OCI-LY1 (cell line): ENCODE measurements at regions not wholly inside any gene's neighbourhood (a gene's known extent, or its start where the extent isn't known, plus 50 kb on each side); places are given as distances from the start of the nearest gene placed in this dataset.
A peak's percentile ranks its signal among the peaks of the same experiment; 100 is the strongest.

Source experiments
- H2AFZ ChIP-seq: fragments of 200-600 bp; sonication (generic), shearing (Covaris generic); 2 replicates; pipeline ENCODE4 v1.6.0; 2014; ENCODE audit warnings: antibody characterized with exemption, mild to moderate bottlenecking, low read length
- H3F3A ChIP-seq: fragments of 200-600 bp; sonication (generic), shearing (Covaris generic); 2 replicates; pipeline ENCODE4 v1.6.0; 2014; ENCODE audit warnings: mild to moderate bottlenecking, antibody characterized with exemption, low read length, moderate library complexity; ENCODE audit not compliant: insufficient read depth
- H3K27ac ChIP-seq: fragments of 200-600 bp; sonication (generic); 2 replicates; pipeline ENCODE4 v1.5.1; 2014; ENCODE audit warnings: low read length, mixed run types, mild to moderate bottlenecking, low read depth; ENCODE audit not compliant: poor library complexity, severe bottlenecking
- H3K27me3 ChIP-seq: fragments of 200-600 bp; sonication (generic); 2 replicates; pipeline ENCODE4 v1.6.0; 2014; ENCODE audit warnings: antibody characterized with exemption, mild to moderate bottlenecking, low read length, moderate library complexity; ENCODE audit not compliant: insufficient read depth
- H3K36me3 ChIP-seq: fragments of 200-600 bp; sonication (generic); 2 replicates; pipeline ENCODE4 v1.6.1; 2014; ENCODE audit warnings: mild to moderate bottlenecking, antibody characterized with exemption, low read length, moderate library complexity, mixed read lengths; ENCODE audit not compliant: insufficient read depth
- H3K4me1 ChIP-seq: fragments of 200-600 bp; sonication (generic); 2 replicates; pipeline ENCODE4 v1.5.1; 2014; ENCODE audit warnings: mild to moderate bottlenecking, low read length, moderate library complexity; ENCODE audit not compliant: insufficient read depth, severe bottlenecking
- H3K4me2 ChIP-seq: fragments of 200-600 bp; sonication (generic), shearing (Covaris generic); 2 replicates; pipeline ENCODE4 v1.6.1; 2014; ENCODE audit warnings: low read length
- H3K4me3 ChIP-seq: fragments of 200-600 bp; sonication (generic); 2 replicates; pipeline ENCODE4 v1.5.1; 2014; ENCODE audit warnings: low read length, low read depth, mild to moderate bottlenecking, mixed read lengths; ENCODE audit not compliant: poor library complexity, severe bottlenecking
- H3K79me2 ChIP-seq: fragments of 200-600 bp; shearing (Covaris generic); 2 replicates; pipeline ENCODE4 v1.6.1; 2016; ENCODE audit warnings: mixed run types, low read length, mixed read lengths; ENCODE audit not compliant: insufficient read depth
- H3K9ac ChIP-seq: fragments of 200-600 bp; sonication (generic), shearing (Covaris generic); 2 replicates; pipeline ENCODE4 v1.6.1; 2014; ENCODE audit warnings: mild to moderate bottlenecking, low read length, mixed read lengths
- H3K9me2 ChIP-seq: fragments of 200-600 bp; sonication (generic), shearing (Covaris generic); 2 replicates; pipeline ENCODE4 v1.6.1; 2014; ENCODE audit warnings: low read depth, mild to moderate bottlenecking, low read length, mixed read lengths
- H3K9me3 ChIP-seq: fragments of 200-600 bp; shearing (Covaris generic); 2 replicates; pipeline ENCODE4 v1.6.1; 2014; ENCODE audit warnings: low read length, mixed read lengths
- H4K20me1 ChIP-seq: fragments of 200-600 bp; sonication (generic), shearing (Covaris generic); 2 replicates; pipeline ENCODE4 v1.6.0; 2016; ENCODE audit warnings: mild to moderate bottlenecking, low read length; ENCODE audit not compliant: insufficient read depth
- EZH2 ChIP-seq: fragments of 200-600 bp; sonication (generic), shearing (Covaris generic); IDR thresholded peaks from 2 replicates; pipeline ENCODE4 v1.8.0; 2017; ENCODE audit warnings: borderline replicate concordance, mixed run types, mild to moderate bottlenecking, antibody characterized with exemption, low read length, moderate library complexity, mixed read lengths
- TF ChIP-seq, protein P1 (sequence below): fragments of 200-600 bp; sonication (generic), shearing (Covaris generic); IDR thresholded peaks from 2 replicates; pipeline ENCODE4 v1.5.1; 2017; ENCODE audit warnings: mild to moderate bottlenecking, antibody characterized with exemption, low read length, moderate library complexity, mixed read lengths

DNA sequence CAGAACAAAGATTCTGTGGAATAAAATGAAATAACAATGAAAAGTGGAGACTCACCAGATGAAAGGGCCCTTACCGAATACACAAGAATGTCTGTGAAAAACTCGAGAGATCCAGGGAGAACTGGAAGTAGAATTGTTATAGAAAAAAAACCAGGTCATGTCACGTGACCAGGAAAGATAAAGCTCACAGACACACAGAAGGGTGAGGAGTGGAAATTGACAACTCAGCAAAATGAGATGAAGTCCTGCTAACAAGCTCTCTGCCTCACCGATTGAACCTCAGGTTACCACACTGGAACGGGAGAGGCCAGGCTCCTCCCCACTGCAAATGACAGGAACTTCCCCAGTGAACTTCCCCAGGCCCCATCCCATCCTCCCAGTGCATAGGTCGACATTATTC lies 1618.0 kb upstream of the PCDH10 start:
- Histone ChIP-seq H3K79me2 (no peaks in the 10 kb centered on the region), H2AFZ (peak overlapping the region; percentile 91; the same call in 1 of the 2 replicates), H3K4me1 (peaks cover 9% of the 10 kb centered on the region), H3K36me3 (no peaks in the 10 kb centered on the region), H3K27me3 (no peaks in the 10 kb centered on the region), H3K9ac (no peak overlapping the region), H3K9me2 (no peaks in the 10 kb centered on the region), H3K27ac (no peak overlapping the region), H3K4me3 (no peak overlapping the region), H3K9me3 (no peaks in the 10 kb centered on the region), H4K20me1 (no peaks in the 10 kb centered on the region), H3K4me2 (no peak overlapping the region), H3F3A (no peaks in the 10 kb centered on the region)
- TF ChIP-seq, protein P1, sequence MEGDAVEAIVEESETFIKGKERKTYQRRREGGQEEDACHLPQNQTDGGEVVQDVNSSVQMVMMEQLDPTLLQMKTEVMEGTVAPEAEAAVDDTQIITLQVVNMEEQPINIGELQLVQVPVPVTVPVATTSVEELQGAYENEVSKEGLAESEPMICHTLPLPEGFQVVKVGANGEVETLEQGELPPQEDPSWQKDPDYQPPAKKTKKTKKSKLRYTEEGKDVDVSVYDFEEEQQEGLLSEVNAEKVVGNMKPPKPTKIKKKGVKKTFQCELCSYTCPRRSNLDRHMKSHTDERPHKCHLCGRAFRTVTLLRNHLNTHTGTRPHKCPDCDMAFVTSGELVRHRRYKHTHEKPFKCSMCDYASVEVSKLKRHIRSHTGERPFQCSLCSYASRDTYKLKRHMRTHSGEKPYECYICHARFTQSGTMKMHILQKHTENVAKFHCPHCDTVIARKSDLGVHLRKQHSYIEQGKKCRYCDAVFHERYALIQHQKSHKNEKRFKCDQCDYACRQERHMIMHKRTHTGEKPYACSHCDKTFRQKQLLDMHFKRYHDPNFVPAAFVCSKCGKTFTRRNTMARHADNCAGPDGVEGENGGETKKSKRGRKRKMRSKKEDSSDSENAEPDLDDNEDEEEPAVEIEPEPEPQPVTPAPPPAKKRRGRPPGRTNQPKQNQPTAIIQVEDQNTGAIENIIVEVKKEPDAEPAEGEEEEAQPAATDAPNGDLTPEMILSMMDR: no peak
- no peak for TF ChIP-seq EZH2

DNA sequence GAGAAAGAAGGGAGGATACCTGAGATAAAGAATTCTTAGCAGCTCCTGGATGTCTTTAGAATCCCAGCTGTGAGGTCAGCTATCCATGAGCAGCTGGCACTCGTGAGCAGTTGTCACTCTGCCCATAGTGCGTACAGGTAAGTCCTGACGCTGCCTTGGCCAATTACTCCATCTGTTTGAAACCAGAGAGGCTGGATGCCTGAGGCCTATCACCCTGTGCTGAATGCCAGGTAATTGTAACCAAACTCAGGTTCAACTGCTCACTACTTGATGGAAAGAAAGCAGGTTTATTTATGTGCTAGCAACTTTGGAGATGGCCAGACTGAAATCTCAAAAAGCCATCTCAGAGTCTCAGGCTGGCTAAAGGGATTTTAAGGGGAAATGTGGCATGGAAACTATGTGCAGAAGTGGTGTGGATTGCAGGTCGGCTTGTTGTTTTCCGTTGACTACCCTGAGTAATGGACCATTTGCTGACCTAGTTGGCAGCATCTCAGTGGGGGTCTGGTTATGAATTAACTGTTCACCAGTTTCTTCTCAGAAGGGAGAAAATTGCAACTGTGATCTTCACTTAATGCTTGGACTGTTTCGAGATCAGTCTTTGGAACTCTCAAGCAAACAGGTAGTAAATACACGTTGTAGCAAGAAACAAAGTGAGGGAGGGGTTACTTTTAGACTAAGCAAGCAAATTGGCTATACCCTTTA lies 1614.0 kb upstream of the PCDH10 start:
- Histone ChIP-seq H3K4me2 (no peak overlapping the region), H3K4me3 (no peak overlapping the region), H3K9me3 (no peaks in the 10 kb centered on the region), H2AFZ (peak overlapping the region; percentile 67; the same call in 1 of the 2 replicates), H3K79me2 (no peaks in the 10 kb centered on the region), H3K27me3 (no peaks in the 10 kb centered on the region), H3K4me1 (peaks cover 22% of the 10 kb centered on the region), H3K27ac (no peak overlapping the region), H3K36me3 (no peaks in the 10 kb centered on the region), H3F3A (no peaks in the 10 kb centered on the region), H3K9ac (no peak overlapping the region), H3K9me2 (no peaks in the 10 kb centered on the region), H4K20me1 (no peaks in the 10 kb centered on the region)
- TF ChIP-seq, protein P1: no peak
- TF ChIP-seq EZH2: no peak

- 0 out of 2 replicates have a peak overlapping the region, but pooled peaks have one; percentile 3 for H2AFZ ChIP-seq
- no peaks in the 10 kb centered on the region for H3F3A ChIP-seq
- no peaks in the 10 kb centered on the region for H3K36me3 ChIP-seq
- no peaks in the 10 kb centered on the region for H3K9me3 ChIP-seq
- no peaks in the 10 kb centered on the region for H3K79me2 ChIP-seq
- H3K27ac ChIP-seq: no peak overlapping the region
- H4K20me1 ChIP-seq: no peaks in the 10 kb centered on the region
- no peaks in the 10 kb centered on the region for H3K9me2 ChIP-seq
- no peak overlapping the region for H3K9ac ChIP-seq
- no peaks in the 10 kb centered on the region for H3K27me3 ChIP-seq
- H3K4me3 ChIP-seq: no peak overlapping the region
- H3K4me1 ChIP-seq: peaks cover 17% of the 10 kb centered on the region
- TF ChIP-seq EZH2: no peak
- TF ChIP-seq, protein P1: no peak
- H3K4me2 ChIP-seq: no peak overlapping the region
Measured at GRCh38 chr4:131540256-131540655, 1608.8 kb upstream of the PCDH10 start.
